RWPE1 (cell line): ENCODE measurements at regions not wholly inside any gene's neighbourhood (a gene's known extent, or its start where the extent isn't known, plus 50 kb on each side); places are given as distances from the start of the nearest gene placed in this dataset.

Source experiments
- CTCF ChIA-PET: fragments of 350-600 bp; sonication (Branson Sonifier 250); formaldehyde crosslinking; extraction: SDS; loops from one replicate; lab custom pipeline; 2021; lab: Yijun Ruan, JAX
- POLR2A ChIA-PET: fragments of 400-600 bp; formaldehyde crosslinking; extraction: SDS; loops from one replicate; lab custom pipeline; 2020; ENCODE audit warnings: antibody characterized with exemption; ENCODE audit not compliant: low non-redundant PET; lab: Yijun Ruan, JAX
- DNase-seq: peaks from one replicate; pipeline ENCODE4 v3.0.0; 2012; ENCODE audit warnings: low spot score
- H3K27ac ChIP-seq: fragments of 450-650 bp; 2 replicates; pipeline ENCODE4 v1.5.1; 2017
- CTCF ChIP-seq: fragments of 450-650 bp; conservative IDR thresholded peaks from 2 replicates; pipeline ENCODE4 v1.5.1; 2017; ENCODE audit warnings: low read depth, mild to moderate bottlenecking

DNA sequence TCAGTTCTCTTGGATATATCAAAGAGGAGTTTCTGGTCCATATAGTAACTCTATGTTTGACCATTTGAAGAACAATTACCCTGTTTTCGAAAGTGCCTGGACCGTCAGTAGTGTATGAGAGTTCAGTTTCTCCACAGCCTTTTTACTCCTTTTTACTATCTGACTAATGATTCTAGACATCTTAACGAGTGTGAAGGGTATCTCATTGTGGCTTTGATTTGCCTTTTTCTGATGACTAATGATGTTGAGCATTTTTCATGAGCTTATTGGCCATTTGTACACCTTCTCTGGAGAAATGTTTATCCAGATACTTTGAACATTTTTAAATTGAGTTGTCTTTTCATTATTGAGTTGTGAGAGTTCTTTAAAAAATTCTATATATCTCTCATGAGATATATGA lies 114.9 kb upstream of the ATXN1 start:
- CTCF ChIA-PET = interaction anchor here (0.6 kb wide), 1 partner anchor 529 kb away, joined by 3 read pairs; no protein-coding TSS in a partner anchor
- POLR2A ChIA-PET = no interaction called here
- no peak for DNase-seq
- no peak for TF ChIP-seq CTCF
- H3K27ac ChIP-seq = no peak overlapping the region

DNA sequence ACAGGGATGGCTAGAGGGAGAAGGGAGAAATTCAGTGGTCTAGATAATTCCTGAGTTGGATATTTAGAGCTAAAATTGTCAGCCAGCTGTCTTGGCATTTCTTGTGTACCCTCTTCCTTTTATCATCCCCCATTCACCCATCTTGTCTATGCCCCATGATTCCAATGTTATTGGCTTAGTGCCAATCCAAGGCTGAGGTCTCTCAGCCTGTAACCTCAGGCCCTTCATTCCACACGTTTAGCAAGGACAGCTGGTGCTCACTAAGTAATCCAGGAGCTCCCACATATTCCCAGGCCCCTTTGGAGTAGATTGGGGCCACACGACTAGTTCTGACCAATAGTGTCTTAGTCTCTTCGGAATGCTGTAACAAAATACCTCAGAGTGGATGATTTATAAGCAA lies 112.4 kb upstream of the ATXN1 start:
- ChIA-PET POLR2A (no interaction called here), CTCF (interaction anchor here (0.6 kb wide), 1 partner anchor 166 kb away, joined by 3 read pairs; no protein-coding TSS in a partner anchor)
- no peak overlapping the region for H3K27ac ChIP-seq
- no peak for DNase-seq
- no peak for TF ChIP-seq CTCF

GRCh38 chr6:16872543-16873235 lies 111.4 kb upstream of the ATXN1 start:
- ChIA-PET CTCF (no interaction called here), POLR2A (no interaction called here)
- no peak overlapping the region for H3K27ac ChIP-seq
- TF ChIP-seq CTCF = no peak
- no peak for DNase-seq

- ChIA-PET CTCF (no interaction called here), POLR2A (no interaction called here)
- DNase-seq = no peak
- TF ChIP-seq CTCF = no peak
- no peak overlapping the region for H3K27ac ChIP-seq
These were observed 109.8 kb upstream of the ATXN1 start for GRCh38 chr6:16871047-16871446.

DNA sequence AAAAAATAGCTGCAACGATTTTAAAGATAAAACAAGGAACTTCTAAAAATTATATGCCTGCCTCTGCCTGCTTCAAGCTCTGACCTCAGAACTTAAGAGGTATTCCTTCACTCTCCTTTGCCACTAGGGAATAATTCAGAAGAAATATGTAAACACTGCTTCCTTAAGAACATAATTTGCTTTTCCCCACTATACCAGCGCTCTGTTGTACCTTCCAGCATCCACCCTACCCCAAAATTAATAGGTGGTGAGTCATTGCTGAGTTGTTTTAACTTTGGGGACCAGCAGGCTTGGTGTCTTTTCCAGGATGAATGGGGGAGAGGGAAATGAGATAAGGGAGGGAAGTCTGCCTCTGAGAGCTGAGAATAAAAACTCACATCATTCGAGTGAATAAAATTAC lies 107.7 kb upstream of the ATXN1 start:
- no peak for DNase-seq
- ChIA-PET POLR2A (no interaction called here), CTCF (interaction anchor here (0.6 kb wide), 1 partner anchor 55 kb away, joined by 3 read pairs; no protein-coding TSS in a partner anchor)
- no peak overlapping the region for H3K27ac ChIP-seq
- TF ChIP-seq CTCF = no peak

DNA sequence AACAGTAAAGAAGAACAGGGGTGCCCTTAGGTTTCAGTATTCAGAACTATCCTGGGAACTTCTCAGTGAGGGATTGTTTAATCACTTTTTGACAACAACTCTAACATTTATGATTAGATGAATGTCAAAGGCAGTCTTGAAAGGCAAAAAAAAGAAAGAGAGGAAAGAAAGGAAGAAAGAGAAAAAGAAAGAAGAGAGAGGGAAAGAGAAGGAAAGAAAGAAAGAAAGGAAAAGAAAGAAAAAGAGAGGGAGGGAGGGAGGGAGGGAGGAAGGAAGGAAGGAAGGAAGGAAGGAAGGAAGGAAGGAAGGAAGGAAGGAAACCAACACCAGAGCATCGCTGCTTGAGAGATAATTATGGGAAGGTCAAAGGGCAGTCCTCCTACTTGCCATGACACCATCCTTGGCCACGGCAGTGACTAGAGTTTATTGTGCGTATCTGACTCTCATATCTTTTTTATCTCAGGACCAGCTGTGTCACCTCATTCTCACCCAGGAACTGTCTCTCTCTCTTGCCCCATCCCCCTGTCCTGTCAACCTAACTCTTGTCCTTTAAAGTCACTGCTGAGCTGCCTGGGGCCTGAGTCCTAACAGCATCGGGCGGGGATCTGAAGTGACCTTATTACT lies 96.8 kb upstream of the ATXN1 start:
- POLR2A ChIA-PET = no interaction called here

More for the DNA sequence above, 96.8 kb upstream of the ATXN1 start:
- CTCF ChIA-PET = no interaction called here
- no peak overlapping the region for H3K27ac ChIP-seq
- DNase-seq = no peak
- no peak for TF ChIP-seq CTCF
